Pons (tissue), 1 donor: ENCODE measurements at regions not wholly inside any gene's neighbourhood (a gene's known extent, or its start where the extent isn't known, plus 50 kb on each side); places are given as distances from the start of the nearest gene placed in this dataset.
A peak's percentile ranks its signal among the peaks of the same experiment; 100 is the strongest.

Experiments
- DNase-seq: peaks from one replicate; pipeline ENCODE4 v3.0.0-alpha.2; 2016; ENCODE audit warnings: low spot score

DNA sequence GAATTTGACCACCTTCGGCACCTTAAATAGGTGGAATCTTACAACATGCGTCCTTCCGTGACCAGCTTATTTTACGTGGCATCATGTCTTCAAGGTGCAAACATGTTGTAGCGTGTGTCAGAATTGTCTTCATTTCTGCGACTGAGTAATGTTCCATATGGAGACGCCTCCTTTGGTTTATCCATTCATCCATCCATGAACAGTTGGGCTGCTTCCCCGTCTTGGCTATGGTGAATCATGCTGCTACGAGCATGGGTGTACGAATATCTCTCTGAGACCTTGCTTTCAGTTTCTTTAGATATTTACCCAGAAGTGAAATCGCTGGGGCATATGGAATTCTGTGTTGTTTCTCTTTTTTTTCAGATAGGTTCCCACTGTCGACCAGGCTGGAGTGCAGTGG is 391.9 kb upstream of the IRX2 start:
- no peak for DNase-seq

DNA sequence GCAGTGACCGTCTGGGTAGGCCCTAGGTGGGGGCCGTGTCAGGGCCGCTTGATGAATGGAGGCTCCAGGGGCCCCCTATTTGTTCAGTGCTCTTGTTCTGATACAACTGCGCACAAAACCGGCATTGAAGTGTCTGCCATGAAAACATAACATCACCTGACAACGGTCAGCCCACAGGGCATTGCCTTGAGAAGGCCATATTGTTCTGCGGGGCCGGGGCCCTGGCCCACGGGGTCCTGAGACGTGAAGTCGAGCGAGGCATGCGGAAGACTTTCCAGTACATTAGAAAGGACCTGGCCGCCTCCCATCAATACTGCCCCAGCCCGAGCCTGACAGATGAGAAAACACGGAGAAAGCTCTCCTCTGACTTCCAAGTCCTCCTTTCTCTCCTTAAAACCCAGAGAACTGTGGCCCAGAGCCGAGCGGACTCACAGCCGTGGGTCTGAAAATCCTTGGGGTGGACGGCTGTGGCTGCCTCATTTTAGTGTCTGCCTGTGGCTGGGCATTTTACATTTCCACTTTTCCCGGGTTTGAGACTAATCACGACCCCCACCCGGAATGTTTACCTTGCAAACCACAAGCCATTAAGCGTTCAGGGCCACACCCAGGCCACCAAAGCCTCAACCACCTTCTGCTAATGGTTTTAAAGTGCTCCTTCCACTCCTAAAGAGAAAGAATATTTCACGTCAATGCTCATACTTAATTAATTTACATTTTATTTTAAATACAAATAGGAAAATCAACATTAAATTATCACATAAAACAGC is 391.0 kb upstream of the IRX2 start:
- no peak for DNase-seq

GRCh38 chr5:3140117-3140516 is 388.6 kb upstream of the IRX2 start:
- no peak for DNase-seq

DNA sequence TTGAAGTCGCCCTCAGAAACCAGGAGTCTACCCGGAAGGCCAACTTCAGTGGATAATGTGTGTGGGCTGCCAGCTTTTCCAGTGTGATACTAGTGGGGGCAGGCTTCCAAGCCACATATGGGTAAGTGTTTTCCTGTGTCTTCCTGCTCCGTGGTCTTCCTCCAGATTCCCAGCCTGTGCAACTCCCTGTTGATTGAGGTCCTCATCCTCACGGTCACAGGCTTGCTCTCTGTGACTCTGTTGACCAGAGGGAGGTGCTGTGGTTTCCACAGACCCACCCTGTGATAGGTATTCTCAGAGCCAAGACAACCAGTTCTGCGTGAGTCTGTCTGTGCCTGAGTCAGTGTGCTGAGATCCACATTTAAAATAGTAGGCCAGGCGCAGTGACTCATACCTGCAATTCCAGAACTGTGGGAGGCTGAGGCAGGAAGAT is 388.0 kb upstream of the IRX2 start:
- DNase-seq: no peak

GRCh38 chr5:3131161-3131560 is 379.7 kb upstream of the IRX2 start:
- no peak for DNase-seq

DNA sequence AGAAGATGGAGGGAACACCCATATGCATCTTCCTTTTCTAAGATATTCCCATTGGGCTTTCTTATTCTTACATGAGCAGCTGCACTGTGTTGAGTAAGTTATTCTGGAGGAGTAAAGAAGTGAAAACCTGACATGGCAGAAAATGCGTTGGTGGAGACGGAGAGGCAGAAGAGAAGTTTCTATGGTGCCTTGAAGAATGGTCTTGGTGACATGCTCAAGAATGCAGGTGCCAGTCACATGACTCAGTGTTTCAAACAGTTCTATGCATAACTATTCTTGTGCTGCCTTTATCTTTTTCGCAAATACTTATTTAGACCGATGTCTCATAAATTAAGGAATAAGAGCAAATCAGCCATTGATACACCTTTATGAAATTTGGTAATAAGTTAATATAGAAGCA is 377.8 kb upstream of the IRX2 start:
- DNase-seq: no peak

DNA sequence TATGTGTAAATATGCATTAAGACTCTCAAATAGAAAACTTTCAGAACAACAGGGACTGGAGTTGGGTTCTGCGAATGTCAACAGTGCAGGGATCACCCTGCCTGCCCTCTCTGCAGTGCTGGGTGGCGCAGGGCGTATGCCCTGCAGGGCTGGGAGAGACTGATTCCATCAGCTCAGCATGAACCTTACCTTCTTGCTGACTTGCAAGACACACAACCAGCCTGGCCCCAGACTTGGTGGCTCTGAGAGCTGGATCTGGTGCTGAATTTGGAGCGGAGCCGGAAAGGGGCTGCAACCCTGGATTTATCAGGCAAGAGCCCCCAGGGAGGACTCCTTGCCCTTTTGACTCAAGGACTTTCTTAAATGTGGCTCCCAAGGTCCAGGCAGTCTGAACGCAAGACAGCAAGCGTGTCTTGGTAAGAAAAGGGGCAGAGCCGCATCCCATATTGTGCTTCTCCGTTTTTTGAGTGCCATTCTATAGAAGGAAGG is 376.0 kb upstream of the IRX2 start:
- no peak for DNase-seq

- no peak for DNase-seq
Measured at GRCh38 chr5:3126639-3127038, 375.2 kb upstream of the IRX2 start.

GRCh38 chr5:3124410-3124809 is 372.9 kb upstream of the IRX2 start:
- no peak for DNase-seq

GRCh38 chr5:3123763-3124157 is 372.3 kb upstream of the IRX2 start:
- no peak for DNase-seq

GRCh38 chr5:3122985-3123762 is 371.7 kb upstream of the IRX2 start:
- no peak for DNase-seq

DNA sequence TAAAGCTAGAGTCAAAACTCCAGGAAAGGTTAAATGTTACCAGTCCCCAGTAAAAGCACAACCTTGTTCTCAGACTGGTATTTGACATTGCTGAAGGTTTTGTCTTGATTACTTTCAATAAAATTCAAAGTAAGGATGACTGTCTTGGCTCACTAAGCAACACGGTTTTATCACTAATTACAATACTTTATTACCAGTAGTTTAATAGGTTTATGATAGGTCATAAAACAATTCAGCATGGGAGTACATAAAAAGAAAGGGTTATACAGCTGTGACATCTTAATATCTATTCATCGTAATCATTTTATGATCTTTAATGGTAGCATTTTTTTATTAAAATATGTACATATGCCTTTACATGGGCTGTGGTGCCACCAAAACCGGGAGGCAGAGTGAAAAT is 370.7 kb upstream of the IRX2 start:
- no peak for DNase-seq

DNA sequence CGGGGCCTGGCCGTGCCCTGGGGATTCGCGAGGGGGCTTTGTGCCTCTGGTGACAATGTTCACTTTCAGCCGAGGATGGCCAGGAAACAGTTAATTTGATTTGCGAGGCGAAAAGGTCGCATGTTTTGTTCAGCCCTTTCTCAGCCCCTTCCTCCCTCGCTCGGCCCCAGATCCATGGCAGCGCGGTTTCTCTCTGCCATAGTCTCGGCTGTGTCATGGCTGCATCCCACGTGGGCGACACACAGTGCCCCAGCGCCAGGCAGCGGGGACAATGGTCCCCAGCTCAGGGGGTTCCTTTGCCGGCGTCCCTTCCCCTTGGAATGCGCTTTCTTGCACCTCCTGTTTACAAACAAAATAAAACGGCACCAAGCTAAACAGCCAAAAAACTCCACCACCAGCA is 370.3 kb upstream of the IRX2 start:
- DNase-seq: no peak

DNA sequence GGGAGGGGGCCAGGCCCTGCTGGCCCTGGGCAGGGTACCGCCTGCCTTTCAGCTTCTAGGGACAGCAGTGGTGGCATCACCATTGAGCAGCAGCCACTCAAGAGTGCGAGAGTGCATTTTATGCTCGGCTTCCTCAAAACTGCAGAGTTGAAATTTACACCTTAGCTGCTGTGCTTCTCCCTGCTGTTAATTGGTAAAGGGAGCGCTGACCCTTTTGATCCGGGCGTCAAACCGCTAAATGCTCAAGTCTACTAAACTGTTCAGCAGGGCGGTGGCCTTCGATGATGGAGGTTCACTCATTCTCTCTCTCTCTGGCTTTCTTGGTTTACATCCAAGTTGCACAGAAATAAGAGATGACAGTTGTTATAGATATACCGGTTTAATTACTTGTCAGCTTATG is 368.6 kb upstream of the IRX2 start:
- no peak for DNase-seq

DNA sequence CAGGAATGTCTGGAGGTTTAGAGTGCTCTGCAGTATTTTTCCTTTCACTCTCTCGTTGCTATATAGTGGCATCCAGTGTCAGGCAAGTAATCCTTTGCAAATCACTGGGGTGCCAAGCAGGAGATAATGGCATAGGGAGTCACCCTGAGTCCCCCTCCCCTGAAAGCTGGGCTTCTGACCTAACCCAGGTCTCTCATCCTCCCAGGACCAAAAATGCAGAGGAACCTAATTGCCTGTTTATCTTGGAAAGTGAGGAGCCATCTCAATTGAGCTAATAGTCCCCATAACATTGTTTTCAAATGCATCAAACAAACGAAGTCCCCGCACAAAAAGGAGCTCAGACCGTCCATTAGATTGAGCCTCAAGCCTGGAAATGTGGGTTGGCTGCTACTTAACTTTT is 368.0 kb upstream of the IRX2 start:
- DNase-seq: no peak

GRCh38 chr5:3118340-3118739 is 366.9 kb upstream of the IRX2 start:
- DNase-seq: no peak

GRCh38 chr5:3116366-3116765 is 364.9 kb upstream of the IRX2 start:
- DNase-seq: no peak

GRCh38 chr5:3114467-3114866 is 363.0 kb upstream of the IRX2 start:
- DNase-seq: no peak

DNA sequence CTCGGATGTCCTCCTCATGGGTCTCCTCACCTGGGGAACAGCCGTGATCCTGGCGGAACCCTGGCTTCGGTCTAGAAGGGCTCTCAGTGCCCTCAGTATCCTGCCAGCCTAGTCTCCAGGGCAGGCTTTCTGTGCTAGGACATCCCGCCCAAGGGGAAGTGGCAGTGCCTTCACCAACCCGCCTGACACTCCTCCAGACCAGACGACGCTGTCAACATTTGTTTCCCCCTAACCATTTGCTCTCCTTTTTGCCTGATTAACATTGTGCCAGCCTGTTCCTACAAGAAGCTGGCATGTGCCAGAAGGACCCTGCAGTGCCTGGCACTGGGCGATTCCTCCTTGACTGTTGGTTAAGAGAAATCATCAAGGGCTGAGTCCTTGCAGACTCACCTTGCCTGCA is 358.9 kb upstream of the IRX2 start:
- no peak for DNase-seq

DNA sequence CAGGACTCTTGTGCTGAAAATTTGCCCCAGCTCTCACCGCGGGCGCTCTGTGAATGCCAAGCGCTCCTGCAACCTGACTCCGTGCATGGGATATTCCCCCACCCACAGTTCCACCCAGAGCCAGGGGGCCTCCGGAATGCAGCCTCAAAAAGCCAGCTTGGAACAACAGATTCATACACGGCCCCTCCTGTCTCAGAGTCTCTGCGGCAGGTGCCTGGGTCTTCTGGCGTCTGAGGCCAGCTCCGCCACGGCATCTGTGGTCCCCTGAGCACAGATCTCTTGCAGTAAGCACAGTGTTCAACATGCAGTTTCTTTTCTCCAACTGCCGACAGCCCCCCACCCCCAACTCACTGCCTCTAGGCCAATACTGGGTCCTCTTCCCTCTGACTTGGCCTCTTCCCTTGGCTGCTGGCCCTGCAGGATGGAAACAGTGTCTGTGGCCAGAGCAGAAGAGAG is 355.7 kb upstream of the IRX2 start:
- DNase-seq: peak; percentile 19

GRCh38 chr5:3105581-3105980 is 354.1 kb upstream of the IRX2 start:
- DNase-seq: no peak

- DNase-seq: no peak
Measured at GRCh38 chr5:3105172-3105571, 353.7 kb upstream of the IRX2 start.

- DNase-seq: no peak
Measured at GRCh38 chr5:3104429-3105060, 353.1 kb upstream of the IRX2 start.
